ENCODE measurements at regions not wholly inside any gene's neighbourhood (a gene's known extent, or its start where the extent isn't known, plus 50 kb on each side); places are given as distances from the start of the nearest gene placed in this dataset.
"Not testable (repeated sequence)": the region's sequence is repeated elsewhere in the genome, so short reads cannot be mapped to it uniquely, and the experiment has no call there.

DNA sequence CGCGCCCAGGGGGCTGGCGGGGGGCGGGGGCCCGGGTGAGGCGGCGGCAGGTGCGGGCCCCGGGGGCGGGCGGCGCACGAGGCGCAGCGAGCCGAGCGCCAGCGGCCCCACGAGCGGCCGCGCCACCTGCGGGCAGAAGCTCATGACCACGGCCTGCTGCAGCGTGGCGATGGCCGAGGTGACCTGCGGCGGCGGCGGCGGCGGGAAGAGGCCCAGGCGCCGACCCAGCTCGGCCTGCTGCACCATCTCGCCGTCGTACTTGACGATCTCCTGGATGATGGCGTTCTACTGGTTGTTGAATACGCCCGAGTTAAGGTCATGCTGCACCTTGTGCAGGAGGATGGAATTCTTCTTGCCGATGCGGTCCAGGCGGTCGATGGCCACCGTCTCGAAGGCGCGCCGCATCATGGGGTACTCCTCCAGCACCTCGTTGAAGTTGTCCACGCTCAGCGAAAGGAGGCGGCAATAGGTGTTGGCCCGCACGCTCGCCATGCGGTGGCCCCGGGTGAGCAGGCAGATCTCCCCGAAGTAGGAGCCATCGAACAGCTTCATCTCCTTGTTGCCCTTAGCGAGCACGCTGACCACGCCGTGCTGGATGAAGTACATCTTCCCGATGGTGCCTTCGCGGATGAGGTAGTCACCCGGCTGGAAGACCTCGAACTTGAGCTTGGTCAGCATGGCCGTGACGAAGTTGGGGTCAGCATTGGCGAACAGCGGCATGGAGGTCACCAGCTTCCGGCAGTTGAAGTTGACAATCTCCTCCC lies 89.5 kb downstream of the GOLGA8K start:
- H3K36me3 ChIP-seq (ENCODE audit: control insufficient read depth in 3 of 3, insufficient read depth in 2 of 3, low read depth in 1 of 3, low read length in 3 of 3); DNase-seq; H3K27me3 ChIP-seq (ENCODE audit: control insufficient read depth in 3 of 3, insufficient read depth in 3 of 3, low read length in 3 of 3); H3K9me3 ChIP-seq (ENCODE audit: control insufficient read depth in 2 of 2, insufficient read depth in 1 of 2, low read depth in 1 of 2, low read length in 1 of 2); H3K27ac ChIP-seq (ENCODE audit: low read depth in 1 of 3, low read length in 2 of 3); FAIRE-seq; H3K4me3 ChIP-seq (ENCODE audit: low read depth in 1 of 3, low read length in 3 of 3); H3K4me1 ChIP-seq (ENCODE audit: control insufficient read depth in 3 of 3, insufficient read depth in 2 of 3, low read depth in 1 of 3, low read length in 2 of 3): not testable (repeated sequence)
- 63 to 98% (median 98%) methylated on average over 12 to 41 of the region's 77 CpGs for WGBS, 3 donors

- not testable (repeated sequence) for H3K27ac ChIP-seq (ENCODE audit: low read depth in 1 of 3, low read length in 2 of 3); H3K9me3 ChIP-seq (ENCODE audit: control insufficient read depth in 2 of 2, insufficient read depth in 1 of 2, low read depth in 1 of 2, low read length in 1 of 2); H3K36me3 ChIP-seq (ENCODE audit: control insufficient read depth in 3 of 3, insufficient read depth in 2 of 3, low read depth in 1 of 3, low read length in 3 of 3); H3K27me3 ChIP-seq (ENCODE audit: control insufficient read depth in 3 of 3, insufficient read depth in 3 of 3, low read length in 3 of 3); H3K4me1 ChIP-seq (ENCODE audit: control insufficient read depth in 3 of 3, insufficient read depth in 2 of 3, low read depth in 1 of 3, low read length in 2 of 3); FAIRE-seq; DNase-seq; H3K4me3 ChIP-seq (ENCODE audit: low read depth in 1 of 3, low read length in 3 of 3)
- 10 to 14% (median 12%) methylated on average over 15 to 33 of the region's 37 CpGs for WGBS, 3 donors
Measured at GRCh38 chr15:32312721-32313120, 90.4 kb downstream of the GOLGA8K start.

DNA sequence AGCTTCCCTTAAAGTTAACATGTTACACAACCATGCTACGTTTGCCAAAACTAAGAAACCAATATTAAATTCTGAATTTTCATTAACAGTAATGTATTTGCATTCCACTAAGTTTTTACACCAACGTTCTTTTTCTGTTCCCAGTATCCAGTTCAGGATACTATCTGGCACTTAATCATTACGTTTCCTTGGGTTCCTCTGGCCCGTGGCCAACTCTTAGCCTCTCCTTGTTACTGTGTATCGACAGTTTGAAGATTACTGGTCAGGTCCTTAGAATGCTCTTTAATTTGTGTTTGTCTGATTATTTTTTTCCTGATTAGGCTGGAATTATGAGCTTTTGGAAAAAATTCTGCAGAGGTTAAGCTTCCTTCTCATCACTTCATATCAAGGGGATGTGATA lies 95.5 kb downstream of the GOLGA8K start:
- not testable (repeated sequence) for FAIRE-seq; H3K4me3 ChIP-seq (ENCODE audit: low read depth in 1 of 3, low read length in 3 of 3); H3K27ac ChIP-seq (ENCODE audit: low read depth in 1 of 3, low read length in 2 of 3); H3K9me3 ChIP-seq (ENCODE audit: control insufficient read depth in 2 of 2, insufficient read depth in 1 of 2, low read depth in 1 of 2, low read length in 1 of 2); H3K4me1 ChIP-seq (ENCODE audit: control insufficient read depth in 3 of 3, insufficient read depth in 2 of 3, low read depth in 1 of 3, low read length in 2 of 3); H3K27me3 ChIP-seq (ENCODE audit: control insufficient read depth in 3 of 3, insufficient read depth in 3 of 3, low read length in 3 of 3); H3K36me3 ChIP-seq (ENCODE audit: control insufficient read depth in 3 of 3, insufficient read depth in 2 of 3, low read depth in 1 of 3, low read length in 3 of 3); DNase-seq
- 29 to 49% (median 41%) methylated on average over 4 to 5 of the region's 5 CpGs for WGBS, 3 donors

DNA sequence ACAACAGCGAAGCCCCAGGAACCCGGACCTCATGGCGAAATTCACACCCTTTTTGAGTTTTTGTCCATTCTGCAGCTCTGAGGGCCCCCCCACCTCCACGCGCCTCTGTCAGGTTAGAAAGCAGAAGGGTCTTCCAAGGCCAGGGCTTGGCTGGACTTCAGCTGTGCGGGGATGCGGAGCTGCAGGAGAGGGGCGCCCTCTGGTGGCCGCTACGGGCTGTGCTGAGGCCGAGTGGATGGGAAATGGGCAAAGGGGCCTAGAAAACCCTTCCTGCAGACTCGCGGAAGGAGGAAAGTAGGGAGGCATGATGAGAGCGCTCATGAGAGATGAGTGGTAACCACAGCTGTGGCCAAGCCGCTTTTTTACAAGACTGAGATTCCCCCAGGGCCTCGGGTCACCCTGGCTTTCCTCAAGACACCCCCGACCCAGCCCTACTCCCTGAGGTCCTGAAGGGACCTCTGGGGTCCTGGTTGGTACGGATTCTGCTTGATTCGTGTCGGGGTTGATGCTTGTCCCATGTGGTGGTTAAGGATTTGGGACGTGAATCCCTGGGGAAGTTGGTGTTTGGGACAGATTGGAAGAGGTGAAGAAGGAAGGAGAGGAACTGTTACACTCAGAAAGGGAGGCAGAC lies 126.8 kb downstream of the GOLGA8K start:
- peak in 1 of 2 donors; percentile 0 for DNase-seq
- WGBS, 3 donors = 80% methylated on average over 2 of the region's 21 CpGs; no CpG with 5 or more reads in 2 of the 3 donors
- H3K4me1 ChIP-seq (ENCODE audit: control insufficient read depth in 3 of 3, insufficient read depth in 2 of 3, low read depth in 1 of 3, low read length in 2 of 3); H3K27ac ChIP-seq (ENCODE audit: low read depth in 1 of 3, low read length in 2 of 3); H3K36me3 ChIP-seq (ENCODE audit: control insufficient read depth in 3 of 3, insufficient read depth in 2 of 3, low read depth in 1 of 3, low read length in 3 of 3); H3K4me3 ChIP-seq (ENCODE audit: low read depth in 1 of 3, low read length in 3 of 3); H3K9me3 ChIP-seq (ENCODE audit: control insufficient read depth in 2 of 2, insufficient read depth in 1 of 2, low read depth in 1 of 2, low read length in 1 of 2); FAIRE-seq; H3K27me3 ChIP-seq (ENCODE audit: control insufficient read depth in 3 of 3, insufficient read depth in 3 of 3, low read length in 3 of 3): not testable (repeated sequence)

DNA sequence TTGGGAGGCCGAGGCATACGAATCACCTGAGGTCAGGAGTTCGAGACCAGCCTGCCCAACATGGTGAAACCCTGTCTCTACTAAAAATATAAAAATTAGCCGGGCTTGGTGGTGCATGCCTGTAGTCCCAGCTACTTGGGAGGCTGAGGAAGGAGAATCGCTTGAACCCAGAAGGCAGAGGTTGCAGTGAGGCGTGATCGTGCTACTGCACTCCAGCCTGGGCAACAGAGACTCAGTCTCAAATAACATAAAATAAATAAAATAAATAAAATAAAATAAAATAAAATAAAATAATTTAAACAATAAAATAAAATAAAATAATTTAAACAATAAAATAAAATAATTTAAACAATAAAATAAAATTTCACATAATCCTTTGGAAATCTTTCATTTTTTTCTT lies 149.1 kb downstream of the GOLGA8K start:
- not testable (repeated sequence) for DNase-seq; H3K9me3 ChIP-seq (ENCODE audit: control insufficient read depth in 2 of 2, insufficient read depth in 1 of 2, low read depth in 1 of 2, low read length in 1 of 2); H3K4me3 ChIP-seq (ENCODE audit: low read depth in 1 of 3, low read length in 3 of 3); H3K27ac ChIP-seq (ENCODE audit: low read depth in 1 of 3, low read length in 2 of 3); H3K4me1 ChIP-seq (ENCODE audit: control insufficient read depth in 3 of 3, insufficient read depth in 2 of 3, low read depth in 1 of 3, low read length in 2 of 3); H3K27me3 ChIP-seq (ENCODE audit: control insufficient read depth in 3 of 3, insufficient read depth in 3 of 3, low read length in 3 of 3); H3K36me3 ChIP-seq (ENCODE audit: control insufficient read depth in 3 of 3, insufficient read depth in 2 of 3, low read depth in 1 of 3, low read length in 3 of 3)
- FAIRE-seq = peak; percentile 80
- 81 to 99% (median 92%) methylated on average over 3 of the region's 7 CpGs for WGBS, 3 donors

- not testable (repeated sequence) for H3K27me3 ChIP-seq (ENCODE audit: control insufficient read depth in 3 of 3, insufficient read depth in 3 of 3, low read length in 3 of 3); DNase-seq; H3K27ac ChIP-seq (ENCODE audit: low read depth in 1 of 3, low read length in 2 of 3); H3K9me3 ChIP-seq (ENCODE audit: control insufficient read depth in 2 of 2, insufficient read depth in 1 of 2, low read depth in 1 of 2, low read length in 1 of 2); H3K4me3 ChIP-seq (ENCODE audit: low read depth in 1 of 3, low read length in 3 of 3); H3K36me3 ChIP-seq (ENCODE audit: control insufficient read depth in 3 of 3, insufficient read depth in 2 of 3, low read depth in 1 of 3, low read length in 3 of 3); H3K4me1 ChIP-seq (ENCODE audit: control insufficient read depth in 3 of 3, insufficient read depth in 2 of 3, low read depth in 1 of 3, low read length in 2 of 3); FAIRE-seq
- WGBS, 3 donors = 70 to 90% (median 88%) methylated on average over 1 of the region's 1 CpG
Measured at GRCh38 chr15:32249207-32249606, 153.9 kb downstream of the GOLGA8K start.

DNA sequence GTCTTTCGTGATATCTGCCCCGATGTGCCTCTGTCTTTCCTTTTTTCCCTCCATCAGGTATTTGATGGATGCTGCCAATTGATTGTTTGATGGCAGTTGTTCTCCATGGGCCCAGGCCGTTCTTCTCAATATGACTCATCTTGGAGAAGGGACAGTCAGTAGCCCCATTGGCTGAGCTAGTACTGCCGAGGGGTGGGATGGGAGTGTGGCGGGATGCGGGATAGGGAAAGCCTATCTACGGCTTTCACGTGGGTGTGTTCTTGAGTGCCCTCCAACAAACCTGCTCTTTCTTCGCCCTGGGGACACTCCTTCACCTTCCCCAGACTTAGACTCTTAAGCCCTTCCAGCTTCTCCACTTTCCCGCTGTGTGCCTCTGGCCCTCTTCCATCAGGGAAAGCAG lies 159.4 kb downstream of the GOLGA8K start:
- not testable (repeated sequence) for H3K27ac ChIP-seq (ENCODE audit: low read depth in 1 of 3, low read length in 2 of 3); H3K4me3 ChIP-seq (ENCODE audit: low read depth in 1 of 3, low read length in 3 of 3); H3K9me3 ChIP-seq (ENCODE audit: control insufficient read depth in 2 of 2, insufficient read depth in 1 of 2, low read depth in 1 of 2, low read length in 1 of 2); H3K27me3 ChIP-seq (ENCODE audit: control insufficient read depth in 3 of 3, insufficient read depth in 3 of 3, low read length in 3 of 3); FAIRE-seq; DNase-seq; H3K36me3 ChIP-seq (ENCODE audit: control insufficient read depth in 3 of 3, insufficient read depth in 2 of 3, low read depth in 1 of 3, low read length in 3 of 3); H3K4me1 ChIP-seq (ENCODE audit: control insufficient read depth in 3 of 3, insufficient read depth in 2 of 3, low read depth in 1 of 3, low read length in 2 of 3)
- no CpG with 5 or more reads among the region's 10 CpGs for WGBS, 3 donors

- H3K4me1 ChIP-seq (ENCODE audit: control insufficient read depth in 3 of 3, insufficient read depth in 2 of 3, low read depth in 1 of 3, low read length in 2 of 3); H3K9me3 ChIP-seq (ENCODE audit: control insufficient read depth in 2 of 2, insufficient read depth in 1 of 2, low read depth in 1 of 2, low read length in 1 of 2); H3K27ac ChIP-seq (ENCODE audit: low read depth in 1 of 3, low read length in 2 of 3); H3K4me3 ChIP-seq (ENCODE audit: low read depth in 1 of 3, low read length in 3 of 3); H3K27me3 ChIP-seq (ENCODE audit: control insufficient read depth in 3 of 3, insufficient read depth in 3 of 3, low read length in 3 of 3); H3K36me3 ChIP-seq (ENCODE audit: control insufficient read depth in 3 of 3, insufficient read depth in 2 of 3, low read depth in 1 of 3, low read length in 3 of 3); FAIRE-seq; DNase-seq: not testable (repeated sequence)
- 90% methylated on average over 7 to 8 of the region's 14 CpGs for WGBS, 3 donors
Measured at GRCh38 chr15:32242780-32243528, 160.1 kb downstream of the GOLGA8K start.
